Ovary (tissue), 3 donors: ENCODE measurements at regions not wholly inside any gene's neighbourhood (a gene's known extent, or its start where the extent isn't known, plus 50 kb on each side); places are given as distances from the start of the nearest gene placed in this dataset.

Experiments
- CTCF ChIP-seq, 3 donors: fragments of 450-650 bp in 2 of 3; fragments of 200-600 bp in 1 of 3; IDR thresholded peaks; one replicate each; pipeline versions ENCODE4 v1.5.1 to v1.8.0; 2016 to 2022; ENCODE audit warnings: antibody characterized with exemption in 3 of 3, mild to moderate bottlenecking in 1 of 3
- EP300 ChIP-seq: sonication (generic); formaldehyde crosslinking; IDR thresholded peaks from one replicate; pipeline ENCODE4 v1.6.1; 2017; ENCODE audit warnings: antibody characterized with exemption
- POLR2A ChIP-seq: fragments of 450-650 bp; IDR thresholded peaks from one replicate; pipeline ENCODE4 v1.6.1; 2017; ENCODE audit warnings: antibody characterized with exemption, mild to moderate bottlenecking, moderate library complexity
- donor health status: DM: no; HTN: no; CAD: no.

GRCh38 chr11:123301696-123302400, 106.8 kb upstream of the CLMP start:
- peak; percentile 40 to 77 (median 72) for TF ChIP-seq CTCF (IDR thresholded peaks at IDR 0.05)
- no peak for TF ChIP-seq POLR2A
- TF ChIP-seq EP300, result no peak
